ENCODE measurements at regions not wholly inside any gene's neighbourhood (a gene's known extent, or its start where the extent isn't known, plus 50 kb on each side); places are given as distances from the start of the nearest gene placed in this dataset.

- H3K27ac ChIP-seq (replicated peaks in 1 of 4), result no peak overlapping the region
- intact Hi-C loops (cut with DNase I), result no loop called here
- H3K36me3 ChIP-seq, result no peaks in the 10 kb centered on the region
- H3K4me1 ChIP-seq, result no peaks in the 10 kb centered on the region
- whole genome bisulfite sequencing, result 84% methylated on average over 2 of the region's 2 CpGs
- TF ChIP-seq POLR2A (IDR thresholded peaks at IDR 0.05; ENCODE audit: low read depth) (no peak), POLR2AphosphoS5 (IDR thresholded peaks at IDR 0.05) (no peak), EP300 (IDR thresholded peaks at IDR 0.05) (no peak)
- TF ChIP-seq, protein P1, sequence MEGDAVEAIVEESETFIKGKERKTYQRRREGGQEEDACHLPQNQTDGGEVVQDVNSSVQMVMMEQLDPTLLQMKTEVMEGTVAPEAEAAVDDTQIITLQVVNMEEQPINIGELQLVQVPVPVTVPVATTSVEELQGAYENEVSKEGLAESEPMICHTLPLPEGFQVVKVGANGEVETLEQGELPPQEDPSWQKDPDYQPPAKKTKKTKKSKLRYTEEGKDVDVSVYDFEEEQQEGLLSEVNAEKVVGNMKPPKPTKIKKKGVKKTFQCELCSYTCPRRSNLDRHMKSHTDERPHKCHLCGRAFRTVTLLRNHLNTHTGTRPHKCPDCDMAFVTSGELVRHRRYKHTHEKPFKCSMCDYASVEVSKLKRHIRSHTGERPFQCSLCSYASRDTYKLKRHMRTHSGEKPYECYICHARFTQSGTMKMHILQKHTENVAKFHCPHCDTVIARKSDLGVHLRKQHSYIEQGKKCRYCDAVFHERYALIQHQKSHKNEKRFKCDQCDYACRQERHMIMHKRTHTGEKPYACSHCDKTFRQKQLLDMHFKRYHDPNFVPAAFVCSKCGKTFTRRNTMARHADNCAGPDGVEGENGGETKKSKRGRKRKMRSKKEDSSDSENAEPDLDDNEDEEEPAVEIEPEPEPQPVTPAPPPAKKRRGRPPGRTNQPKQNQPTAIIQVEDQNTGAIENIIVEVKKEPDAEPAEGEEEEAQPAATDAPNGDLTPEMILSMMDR (IDR thresholded peaks at IDR 0.05), result no peak
- no peaks in the 10 kb centered on the region for H3K9me3 ChIP-seq
- H3K4me3 ChIP-seq, result no peak overlapping the region
- H3K27me3 ChIP-seq, result no peaks in the 10 kb centered on the region
- DNase-seq (ENCODE audit: extremely low spot score), result no peak
Observed at GRCh38 chr4:145316897-145317574, 136.6 kb upstream of the OTUD4 start.

GRCh38 chr4:145315811-145316225, 135.4 kb upstream of the OTUD4 start:
- no peaks in the 10 kb centered on the region for H3K4me1 ChIP-seq
- intact Hi-C loops (cut with DNase I), result no loop called here
- H3K9me3 ChIP-seq, result no peaks in the 10 kb centered on the region
- no peak overlapping the region for H3K27ac ChIP-seq (replicated peaks in 1 of 4)
- no peaks in the 10 kb centered on the region for H3K27me3 ChIP-seq
- H3K4me3 ChIP-seq, result no peak overlapping the region
- H3K36me3 ChIP-seq, result no peaks in the 10 kb centered on the region
- TF ChIP-seq POLR2A (IDR thresholded peaks at IDR 0.05; ENCODE audit: low read depth), result no peak
- TF ChIP-seq POLR2AphosphoS5 (IDR thresholded peaks at IDR 0.05), result no peak
- TF ChIP-seq EP300 (IDR thresholded peaks at IDR 0.05), result no peak
- TF ChIP-seq, protein P1 (IDR thresholded peaks at IDR 0.05), result no peak
- no peak for DNase-seq (ENCODE audit: extremely low spot score)

DNA sequence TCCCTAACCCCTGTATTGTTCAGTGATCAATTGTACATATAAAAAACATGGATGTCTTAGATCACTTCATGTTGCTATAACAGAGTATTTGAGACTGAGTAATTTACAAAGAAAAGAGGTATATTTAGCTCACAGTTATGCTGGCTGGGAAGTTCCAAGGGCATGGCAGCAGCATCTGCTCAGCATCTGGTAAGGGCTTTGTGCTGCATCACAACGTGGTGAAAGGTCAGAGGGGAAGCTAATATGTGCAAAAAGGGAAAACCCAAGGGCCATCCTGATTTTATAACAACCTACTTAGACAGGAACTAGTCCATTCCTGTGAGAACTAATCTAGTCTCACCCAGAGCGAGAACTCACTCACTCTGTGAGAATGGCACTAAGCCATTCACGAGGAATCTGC, 128.2 kb upstream of the OTUD4 start:
- Histone ChIP-seq H3K4me3 (no peak overlapping the region), H3K36me3 (no peaks in the 10 kb centered on the region), H3K9me3 (no peaks in the 10 kb centered on the region), H3K4me1 (no peaks in the 10 kb centered on the region), H3K27me3 (no peaks in the 10 kb centered on the region), H3K27ac (replicated peaks in 1 of 4) (no peak overlapping the region)
- TF ChIP-seq POLR2AphosphoS5 (IDR thresholded peaks at IDR 0.05), result no peak
- no peak for TF ChIP-seq EP300 (IDR thresholded peaks at IDR 0.05)
- TF ChIP-seq, protein P1 (IDR thresholded peaks at IDR 0.05), result no peak
- TF ChIP-seq POLR2A (IDR thresholded peaks at IDR 0.05; ENCODE audit: low read depth), result no peak
- DNase-seq (ENCODE audit: extremely low spot score), result no peak
- 62% methylated on average over 3 of the region's 3 CpGs for WGBS
- intact Hi-C loops (cut with DNase I), result no loop called here

- H3K36me3 ChIP-seq, result no peaks in the 10 kb centered on the region
- WGBS, result 73% methylated on average over 4 of the region's 4 CpGs
- TF ChIP-seq, protein P1 (IDR thresholded peaks at IDR 0.05), result no peak
- no peak for TF ChIP-seq EP300 (IDR thresholded peaks at IDR 0.05)
- TF ChIP-seq POLR2A (IDR thresholded peaks at IDR 0.05; ENCODE audit: low read depth), result no peak
- no peak for TF ChIP-seq POLR2AphosphoS5 (IDR thresholded peaks at IDR 0.05)
- intact Hi-C loops (cut with DNase I), result no loop called here
- no peak overlapping the region for H3K4me3 ChIP-seq
- DNase-seq (ENCODE audit: extremely low spot score), result no peak
- H3K27me3 ChIP-seq, result no peaks in the 10 kb centered on the region
- no peaks in the 10 kb centered on the region for H3K4me1 ChIP-seq
- H3K9me3 ChIP-seq, result no peaks in the 10 kb centered on the region
- no peak overlapping the region for H3K27ac ChIP-seq (replicated peaks in 1 of 4)
Observed at GRCh38 chr4:145307763-145308430, 127.5 kb upstream of the OTUD4 start.
